H1 (cell line): ENCODE measurements at regions not wholly inside any gene's neighbourhood (a gene's known extent, or its start where the extent isn't known, plus 50 kb on each side); places are given as distances from the start of the nearest gene placed in this dataset.

ENCODE experiments used
- BCL11A ChIP-seq, 2 experiments: IDR thresholded peaks; one replicate each; pipeline ENCODE4 v1.6.1; 2011; ENCODE audit warnings: low read depth in 2 of 2, low read length in 2 of 2, mild to moderate bottlenecking in 2 of 2
- CEBPB ChIP-seq: IDR thresholded peaks from 2 replicates; pipeline ENCODE4 v1.6.1; 2012; ENCODE audit warnings: low read depth, low read length
- CTCF ChIP-seq, 3 experiments: IDR thresholded peaks; 1 replicate in 2 of 3; 2 replicates in 1 of 3; pipeline versions ENCODE4 v1.5.1 to v1.6.1; 2011; ENCODE audit warnings: low read length in 3 of 3, mild to moderate bottlenecking in 3 of 3, inconsistent platforms in 2 of 3, low read depth in 1 of 3, moderate library complexity in 1 of 3; ENCODE audit not compliant: insufficient read depth in 1 of 3; ENCODE audit errors: control extremely low read depth in 1 of 3
- HDAC2 ChIP-seq, 2 experiments: fragments of 300-600 bp in 1 of 2; sonication (generic) in 1 of 2; IDR thresholded peaks; 2 replicates each; pipeline ENCODE4 v1.6.1; 2011 to 2012; ENCODE audit warnings: low read depth in 2 of 2, low read length in 2 of 2, mild to moderate bottlenecking in 2 of 2, moderate library complexity in 2 of 2, borderline replicate concordance in 1 of 2, inconsistent platforms in 1 of 2
- MAFK ChIP-seq: IDR thresholded peaks from 2 replicates; pipeline ENCODE4 v1.6.1; 2012; ENCODE audit warnings: low read depth, mild to moderate bottlenecking, improper control_type of control experiment, low read length
- PHF8 ChIP-seq: fragments of 200-600 bp; sonication (generic); conservative IDR thresholded peaks from 2 replicates; pipeline ENCODE4 v1.7.1; 2012; ENCODE audit warnings: low read depth, mild to moderate bottlenecking, inconsistent platforms, low read length, moderate library complexity
- POLR2A ChIP-seq, 2 experiments: IDR thresholded peaks; 1 replicate in 1 of 2; 2 replicates in 1 of 2; pipeline ENCODE4 v1.6.1; 2011; ENCODE audit warnings: low read depth in 2 of 2, low read length in 2 of 2, mild to moderate bottlenecking in 2 of 2; ENCODE audit errors: control extremely low read depth in 1 of 2
- YY1 ChIP-seq: IDR thresholded peaks from 2 replicates; pipeline ENCODE4 v1.6.1; 2011; ENCODE audit warnings: low read depth, mild to moderate bottlenecking, low read length

- TF ChIP-seq CEBPB (no peak), PHF8 (no peak), POLR2A (IDR thresholded peaks at IDR 0.05; ENCODE audit: control extremely low read depth in 1 of 2, low read depth in 2 of 2, low read length in 2 of 2) (no peak), HDAC2 (IDR thresholded peaks at IDR 0.05; ENCODE audit: borderline replicate concordance in 1 of 2, low read depth in 2 of 2, low read length in 2 of 2) (no peak), MAFK (no peak), YY1 (no peak), CTCF (IDR thresholded peaks at IDR 0.05; ENCODE audit: control extremely low read depth in 1 of 3, insufficient read depth in 1 of 3, low read depth in 1 of 3, low read length in 3 of 3) (no peak), BCL11A (IDR thresholded peaks at IDR 0.05; ENCODE audit: low read depth in 2 of 2, low read length in 2 of 2) (no peak)
These were observed 391.2 kb downstream of the PRELID2 start for GRCh38 chr5:145443964-145444363.
